Renal cortex interstitium (tissue), 11 donors: ENCODE measurements at regions not wholly inside any gene's neighbourhood (a gene's known extent, or its start where the extent isn't known, plus 50 kb on each side); places are given as distances from the start of the nearest gene placed in this dataset.
"Not testable (repeated sequence)": the region's sequence is repeated elsewhere in the genome, so short reads cannot be mapped to it uniquely, and the experiment has no call there.

ENCODE experiments used
- DNase-seq, 11 donors: peaks; one replicate each; pipeline ENCODE4 v3.0.0-alpha.2; 2013; ENCODE audit warnings: low read depth in 9 of 11, low spot score in 4 of 11; ENCODE audit errors: extremely low read depth in 1 of 11

DNA sequence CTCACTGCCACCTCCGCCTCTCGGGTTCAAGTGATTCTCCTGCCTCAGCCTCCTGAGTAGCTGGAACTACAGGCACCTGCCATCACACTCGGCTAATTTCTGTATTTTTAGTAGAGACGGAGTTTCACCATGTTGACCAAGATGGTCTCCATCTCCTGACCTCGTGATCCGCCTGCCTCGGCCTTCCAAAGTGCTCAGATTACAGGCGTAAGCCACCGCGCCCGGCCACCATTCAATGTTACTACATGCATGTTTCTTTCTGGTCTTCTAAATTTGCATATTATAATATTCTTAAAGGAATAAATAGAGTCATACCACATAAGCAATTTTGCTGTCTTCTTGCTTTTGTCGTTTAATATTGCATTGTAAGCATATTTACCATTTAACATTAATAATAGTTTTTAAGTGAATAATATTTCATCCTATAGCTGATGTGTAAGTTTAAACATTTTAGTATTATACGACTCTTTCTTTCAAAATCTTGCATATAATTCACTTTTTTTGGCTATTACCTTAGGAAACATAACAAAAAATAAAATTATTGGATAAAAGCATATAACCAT, 1270.4 kb downstream of the ADGRL3 start:
- no peak for DNase-seq

DNA sequence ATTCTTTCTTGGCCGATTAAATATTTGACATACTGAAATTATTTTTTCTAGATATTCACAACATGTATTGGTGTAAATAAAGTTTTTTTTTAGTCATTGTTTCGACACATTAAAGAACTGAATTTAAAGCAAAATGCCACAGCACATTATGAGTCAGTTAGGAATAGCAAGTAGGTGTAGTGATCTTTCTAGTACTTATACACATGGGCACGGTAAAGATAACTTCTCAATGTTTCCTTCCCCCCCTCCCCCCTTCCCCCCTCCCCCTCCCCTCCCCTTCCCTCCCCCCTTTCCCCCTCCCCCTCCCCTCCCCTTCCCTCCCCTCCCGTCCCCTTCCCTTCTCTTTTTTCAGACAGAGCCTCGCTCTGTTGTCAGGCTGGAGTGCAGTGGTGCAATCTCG, 1269.9 kb downstream of the ADGRL3 start:
- DNase-seq = no peak

DNA sequence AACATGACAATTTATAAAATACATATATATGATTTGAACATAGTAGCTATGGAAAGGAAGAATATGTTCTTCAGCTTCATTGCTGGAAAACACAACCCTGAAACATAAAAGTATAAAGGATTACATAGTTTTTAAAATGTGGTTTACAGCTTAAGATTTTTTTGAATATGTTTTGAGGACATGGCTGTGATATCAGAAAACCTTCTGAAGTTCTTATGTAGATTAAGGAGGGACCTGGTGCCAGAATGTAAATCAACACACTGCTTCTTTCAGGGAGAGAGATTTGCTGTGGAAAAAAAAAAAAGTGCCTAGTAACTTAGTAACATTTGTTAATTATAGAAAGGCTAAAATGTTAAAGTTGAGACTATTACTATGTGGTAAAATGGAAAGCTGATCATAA, 1261.8 kb downstream of the ADGRL3 start:
- DNase-seq = no peak

DNA sequence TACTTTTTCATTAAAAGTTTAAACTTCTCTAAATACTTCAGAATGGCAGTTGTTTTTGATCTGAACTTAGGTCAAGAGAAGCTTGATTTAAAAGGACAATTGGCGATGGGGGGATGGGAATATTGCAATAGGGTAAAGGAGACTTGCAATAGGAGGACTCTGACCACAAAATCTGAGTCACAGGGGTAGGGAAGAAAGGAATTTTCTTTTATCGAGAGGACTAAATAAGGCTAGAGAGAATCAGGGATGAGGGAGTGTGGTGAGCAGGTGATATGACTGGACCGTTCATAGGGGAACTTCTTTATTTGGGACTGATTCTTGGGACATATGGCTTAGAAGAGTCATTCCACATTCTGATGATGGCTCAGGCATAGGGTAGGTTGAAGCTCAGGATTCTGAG, 1260.2 kb downstream of the ADGRL3 start:
- no peak for DNase-seq

DNA sequence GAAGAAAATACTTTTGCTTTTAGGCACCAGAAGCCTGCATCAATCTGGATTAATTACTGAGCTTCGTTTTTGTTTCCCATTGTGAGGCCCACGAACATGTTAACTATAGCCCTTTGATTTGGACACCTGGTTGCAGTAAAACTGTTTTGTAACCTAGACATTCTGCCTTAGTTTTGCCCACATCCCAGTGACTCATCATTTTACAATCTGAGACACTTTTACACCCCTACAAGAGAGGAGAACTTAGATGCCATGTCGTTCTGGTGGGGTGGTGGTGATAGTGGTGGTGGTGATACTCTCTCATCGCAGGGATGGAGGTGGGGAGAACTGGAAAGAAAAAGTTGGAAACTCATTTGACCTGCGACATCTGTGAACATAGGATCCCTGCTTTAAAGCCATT, 1257.2 kb downstream of the ADGRL3 start:
- no peak for DNase-seq

DNA sequence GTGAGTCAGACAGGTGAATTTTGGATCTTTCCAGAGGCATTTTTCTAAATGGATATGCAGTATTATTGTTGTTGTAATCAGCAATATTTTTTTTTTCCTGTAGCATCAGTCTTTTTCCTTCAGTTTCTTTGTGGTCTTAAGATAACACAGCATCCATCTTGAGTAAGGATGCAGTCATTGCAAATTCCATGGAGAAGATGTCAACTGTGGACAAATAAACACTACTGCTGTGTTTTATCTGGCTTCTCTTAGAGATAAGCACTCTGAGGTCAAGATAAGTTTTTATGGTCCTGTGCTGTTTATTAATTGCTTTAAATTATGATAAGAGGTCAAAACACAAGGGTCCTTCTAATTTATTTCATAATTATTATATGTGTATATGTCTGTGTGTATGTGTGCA, 1255.7 kb downstream of the ADGRL3 start:
- DNase-seq = peak in 1 of 11 donors; percentile 2

DNA sequence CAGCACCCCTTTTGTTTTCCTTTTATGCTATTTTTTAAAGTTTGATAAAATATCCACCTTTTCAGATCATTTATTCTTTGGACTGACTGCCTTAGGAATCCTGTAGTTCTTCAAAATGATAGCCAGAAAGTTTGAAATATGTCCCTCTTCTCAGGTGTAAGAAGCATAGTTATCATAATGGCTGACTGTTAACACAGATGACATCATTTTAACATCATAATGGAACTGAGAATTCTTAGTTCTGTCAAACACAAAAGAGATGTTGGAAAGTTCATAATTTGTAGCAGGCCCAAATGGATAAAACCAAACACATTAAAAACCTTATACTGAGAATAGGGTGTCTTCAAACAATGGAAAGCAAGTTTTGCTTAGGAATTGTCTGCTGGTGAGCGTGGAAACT, 1254.4 kb downstream of the ADGRL3 start:
- no peak for DNase-seq

DNA sequence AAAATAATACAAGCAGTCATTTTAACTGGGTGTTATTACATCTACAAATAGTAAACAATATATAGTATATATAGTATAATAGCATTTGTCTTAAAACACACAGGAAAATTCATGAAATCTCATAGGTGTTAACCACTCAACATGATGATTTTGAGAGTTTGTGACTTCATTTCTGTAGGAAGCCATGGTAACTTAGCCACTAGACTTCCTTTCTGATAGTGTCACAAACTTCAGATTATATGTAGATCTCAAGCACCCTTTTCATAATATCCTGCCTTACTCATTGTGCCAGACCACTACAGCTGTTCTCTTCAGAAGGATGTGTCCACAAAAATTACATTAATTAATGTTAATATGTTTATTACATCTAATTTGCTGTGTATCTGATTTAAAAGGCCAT, 1250.6 kb downstream of the ADGRL3 start:
- no peak for DNase-seq

DNA sequence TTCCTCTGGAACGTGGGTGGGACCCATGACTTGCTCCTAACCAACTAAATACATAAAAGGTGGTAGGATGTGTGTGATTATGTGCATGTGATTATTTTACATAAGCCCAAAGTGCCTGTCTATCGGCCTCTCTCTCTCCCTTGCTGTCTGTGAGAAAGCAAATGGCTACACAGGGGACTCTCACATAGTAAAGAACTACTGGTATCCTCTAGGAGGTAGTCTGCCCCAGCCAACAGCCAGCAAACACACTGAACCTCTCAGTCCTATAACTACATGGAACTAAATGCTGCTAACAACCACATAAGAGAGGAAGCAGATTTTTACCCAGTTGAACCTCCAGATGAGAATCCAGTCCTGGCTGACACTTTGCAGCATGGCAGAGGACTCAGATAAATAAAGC, 1249.4 kb downstream of the ADGRL3 start:
- no peak for DNase-seq

DNA sequence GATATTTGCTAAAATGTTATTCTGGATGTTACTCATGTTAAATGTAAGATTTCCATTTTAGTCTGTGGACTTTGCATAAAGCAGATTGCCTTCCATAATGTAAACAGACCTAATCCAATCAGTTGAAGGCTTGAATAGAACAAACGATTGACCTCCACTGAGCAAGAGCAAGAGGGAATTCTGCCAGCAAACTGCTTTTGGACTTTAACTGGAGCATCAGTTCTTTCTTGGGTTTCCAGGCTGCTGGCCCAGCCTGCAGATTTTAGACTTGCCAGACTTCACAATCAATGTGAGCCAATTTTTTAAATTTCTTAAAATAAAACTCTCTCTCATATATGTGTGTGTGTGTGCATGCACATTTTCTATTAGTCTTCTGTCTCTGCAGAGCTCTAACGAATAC, 1248.8 kb downstream of the ADGRL3 start:
- DNase-seq = no peak

DNA sequence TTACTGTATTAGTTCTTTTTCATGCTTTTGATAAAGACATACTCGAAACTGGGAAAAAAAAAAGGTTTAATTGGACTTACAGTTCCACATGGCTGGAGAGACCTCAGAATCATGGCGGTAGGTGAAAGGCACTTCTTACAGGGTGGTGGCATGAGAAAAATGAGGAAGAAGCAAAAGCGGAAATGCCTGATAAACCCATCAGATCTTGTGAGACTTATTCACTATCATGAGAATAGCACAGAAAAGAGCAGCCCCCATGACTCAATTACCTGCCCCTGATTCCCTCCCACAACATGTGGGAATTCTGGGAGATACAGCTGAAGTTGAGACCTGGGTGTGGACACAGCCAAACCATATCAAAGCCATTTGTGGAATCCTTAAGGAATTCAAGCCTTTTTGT, 1238.9 kb downstream of the ADGRL3 start:
- DNase-seq = no peak

DNA sequence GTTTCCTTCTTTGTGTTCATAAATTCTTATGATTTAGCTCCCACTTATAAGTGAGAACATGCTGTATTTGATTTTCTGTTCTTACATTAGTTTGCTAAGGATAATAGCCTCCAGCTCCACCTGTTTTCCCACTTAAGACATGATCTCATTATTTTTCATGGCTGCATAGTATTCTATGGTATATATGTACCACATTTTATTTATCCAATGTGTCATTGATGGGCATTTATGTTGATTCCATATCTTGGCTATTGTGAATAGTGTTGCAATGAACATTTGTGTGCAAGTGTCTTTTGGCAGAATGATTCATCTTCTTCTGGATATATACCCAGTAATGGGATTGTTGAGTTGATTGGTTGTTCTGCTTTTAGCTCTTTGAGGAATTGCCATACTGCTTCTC, 1234.8 kb downstream of the ADGRL3 start:
- DNase-seq = no peak

DNA sequence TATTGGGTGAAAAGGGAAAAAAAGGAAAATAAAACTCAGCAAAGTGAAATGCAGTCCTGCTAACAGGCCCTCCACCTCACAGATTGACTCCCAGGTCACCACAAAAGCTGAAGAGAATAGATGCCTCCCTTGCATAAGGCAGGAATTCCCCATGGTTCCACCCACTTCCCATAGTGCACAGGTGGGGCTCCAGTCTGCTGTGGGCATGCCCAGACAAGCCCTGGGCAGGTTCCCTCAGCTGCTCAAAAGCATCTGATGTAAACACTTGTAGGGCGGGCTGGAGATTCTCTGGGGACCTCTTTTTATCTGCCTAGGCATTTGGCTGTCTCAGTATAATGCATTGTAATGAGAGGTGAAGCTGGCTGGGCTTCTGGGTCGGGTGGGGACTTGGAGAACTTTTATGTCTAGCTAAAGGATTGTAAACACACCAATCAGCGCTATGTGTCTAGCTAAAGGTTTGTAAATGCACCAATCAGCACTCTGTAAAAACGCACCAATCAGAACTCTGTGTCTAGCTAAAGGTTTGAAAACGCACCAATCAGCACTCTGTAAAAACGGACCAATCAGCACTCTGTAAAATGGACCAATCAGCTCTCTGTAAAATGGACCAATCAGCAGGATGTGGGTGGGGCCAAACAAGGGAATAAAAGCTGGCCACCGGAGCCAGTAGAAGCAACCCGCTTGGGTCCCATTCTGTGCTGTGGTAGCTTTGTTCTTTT, 1231.5 kb downstream of the ADGRL3 start:
- not testable (repeated sequence) for DNase-seq

DNA sequence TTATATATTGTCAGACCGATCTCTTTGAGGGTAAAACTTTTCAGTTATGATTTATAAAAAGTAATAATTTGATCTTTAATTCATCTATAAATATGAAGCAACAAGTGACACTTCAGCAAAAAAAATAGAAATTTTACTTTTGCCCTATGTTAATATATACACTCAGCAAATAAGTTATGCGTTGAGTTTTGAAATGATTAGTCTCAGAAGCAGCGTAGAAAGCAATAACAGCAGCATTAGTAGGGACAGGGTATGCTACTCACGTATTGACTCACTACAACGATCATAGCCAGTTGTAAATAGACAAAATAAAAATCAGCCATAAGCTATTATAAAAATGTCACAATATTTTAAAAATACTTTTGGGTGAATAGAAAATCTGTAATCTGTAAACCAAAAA, 1229.2 kb downstream of the ADGRL3 start:
- no peak for DNase-seq

DNA sequence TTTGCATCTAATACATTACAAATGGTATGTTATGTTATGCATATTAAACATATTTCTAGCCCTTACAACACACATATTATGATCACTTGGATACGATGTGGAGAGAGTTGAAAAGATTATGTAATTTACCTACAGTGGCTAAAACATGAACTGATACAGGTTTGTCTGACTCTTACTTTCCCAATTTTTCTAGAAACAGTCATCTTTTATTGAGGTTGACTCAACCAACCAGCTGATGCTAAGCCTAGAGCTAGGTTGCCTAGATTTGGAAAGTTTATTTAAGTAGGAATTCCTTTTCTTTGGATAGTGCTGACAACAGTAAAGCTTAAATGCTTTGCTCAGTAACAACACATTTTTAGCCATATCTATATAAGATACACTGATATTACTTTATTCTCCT, 1215.1 kb downstream of the ADGRL3 start:
- DNase-seq = no peak

DNA sequence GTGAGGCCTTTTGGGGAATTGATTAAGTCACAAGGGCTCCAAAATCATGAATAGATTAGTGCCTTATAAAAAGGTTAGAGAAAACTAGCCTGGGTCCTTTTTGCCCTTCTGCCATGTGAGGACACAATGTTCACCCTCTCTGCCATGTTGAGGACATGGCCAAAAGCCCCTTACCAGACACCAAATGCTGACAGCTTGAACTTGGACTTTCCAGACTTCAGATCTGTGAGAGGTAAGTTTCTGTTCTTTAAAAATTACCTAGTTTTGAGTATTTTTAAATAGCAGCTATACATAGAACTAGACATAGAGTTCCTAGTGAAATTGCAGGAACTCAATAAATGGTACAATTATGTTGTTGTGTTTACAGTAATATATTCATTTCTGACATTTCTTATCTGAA, 1214.4 kb downstream of the ADGRL3 start:
- no peak for DNase-seq

DNA sequence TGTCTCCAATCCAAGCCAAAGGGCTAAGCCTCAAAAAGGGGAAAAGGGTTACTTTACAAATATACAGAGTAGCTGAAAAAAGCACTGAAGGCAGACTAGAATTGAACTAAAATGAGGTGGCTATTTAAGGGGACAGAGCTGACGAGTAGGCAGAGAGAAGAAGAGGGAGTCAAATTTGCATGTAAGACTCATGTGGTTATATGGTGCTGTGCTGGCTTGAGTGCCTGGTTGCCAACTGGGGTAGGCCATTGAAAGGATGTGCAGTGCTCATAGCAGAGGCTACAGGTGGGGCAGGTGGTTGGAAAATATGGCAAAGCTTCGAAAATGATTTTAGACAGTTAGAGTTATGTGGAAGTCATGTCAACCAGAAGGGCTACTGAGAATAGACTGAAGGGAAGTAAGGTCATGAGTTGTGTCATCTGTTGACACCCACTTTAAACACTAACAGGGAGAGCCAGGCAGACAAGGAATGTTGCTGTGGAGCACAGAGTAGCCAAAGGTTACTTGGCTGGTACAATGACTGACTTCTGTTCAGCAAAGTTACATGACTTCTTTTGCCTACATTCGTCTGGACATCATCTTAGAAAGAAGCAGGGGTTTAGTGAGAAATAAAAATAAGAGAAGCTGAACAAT, 1210.4 kb downstream of the ADGRL3 start:
- no peak for DNase-seq

DNA sequence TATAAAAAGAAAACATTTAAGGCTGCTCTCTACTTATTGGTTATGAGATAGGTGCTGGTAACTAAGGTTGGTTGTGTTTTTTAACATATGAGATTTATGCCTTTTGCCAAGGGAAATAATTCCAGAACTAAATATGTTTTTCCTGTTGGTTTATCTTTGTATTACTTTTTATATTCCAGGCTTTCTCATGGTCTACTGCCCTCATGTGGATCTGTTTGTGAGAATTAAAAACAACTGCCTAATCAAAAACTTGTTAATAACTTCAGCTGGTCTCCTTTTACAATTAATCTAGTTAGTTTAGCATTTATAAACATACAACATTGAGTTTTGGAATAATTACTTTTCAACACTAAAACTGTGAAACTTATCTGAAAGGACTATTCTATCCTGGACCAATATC, 1208.3 kb downstream of the ADGRL3 start:
- no peak for DNase-seq

DNA sequence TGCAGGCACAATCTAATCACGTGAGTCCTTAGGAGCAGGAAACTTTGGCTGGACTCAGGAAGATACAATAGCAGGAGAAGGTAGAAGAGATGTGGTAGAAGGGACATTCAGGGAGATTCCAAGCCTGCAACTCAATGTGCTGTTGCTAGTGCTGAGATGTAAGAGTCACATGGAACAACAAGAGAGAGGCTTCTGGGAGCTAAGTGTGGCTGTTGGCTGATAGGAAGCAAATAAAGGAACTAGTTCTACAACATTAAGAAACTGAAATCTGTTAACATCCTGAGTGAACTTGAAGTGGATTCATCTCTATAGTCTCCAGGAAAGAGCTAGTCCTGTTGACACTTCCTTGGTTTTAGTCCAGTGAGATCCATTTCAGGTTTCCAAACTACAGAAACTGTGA, 1207.4 kb downstream of the ADGRL3 start:
- DNase-seq = no peak

DNA sequence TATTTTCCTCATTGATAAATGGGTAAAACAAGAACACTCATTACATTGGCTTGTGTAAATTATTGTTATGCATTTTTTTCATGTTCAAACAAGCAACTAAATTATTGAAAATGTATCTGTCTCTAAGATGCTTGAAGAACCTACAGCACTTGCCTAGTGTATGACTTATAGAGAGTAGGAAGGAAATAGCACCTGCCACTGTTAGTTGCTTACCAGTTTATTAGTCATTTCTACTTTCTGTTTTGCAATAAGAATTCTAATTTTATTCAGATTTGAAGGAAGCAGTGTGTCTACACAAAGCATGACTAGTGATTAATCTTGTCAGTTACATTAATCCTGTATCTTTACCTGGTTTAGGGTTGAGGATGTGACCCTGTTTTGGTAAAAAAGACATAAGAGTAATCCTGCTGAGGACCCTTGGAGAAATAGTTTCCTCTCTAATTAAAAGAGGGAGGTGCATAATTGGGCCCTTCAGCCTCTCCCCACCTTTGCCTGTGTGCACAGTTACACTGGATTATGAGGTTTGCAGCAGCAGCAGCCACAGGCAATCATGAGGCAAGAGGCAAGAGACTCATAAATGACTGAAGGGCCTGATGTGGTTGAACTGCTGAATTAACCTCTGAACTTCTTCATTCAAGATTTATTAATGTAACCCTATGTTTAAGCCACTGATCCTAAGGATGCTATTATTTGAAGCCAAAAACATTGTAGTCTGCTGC, 1202.1 kb downstream of the ADGRL3 start:
- no peak for DNase-seq
